ENCODE measurements at regions not wholly inside any gene's neighbourhood (a gene's known extent, or its start where the extent isn't known, plus 50 kb on each side); places are given as distances from the start of the nearest gene placed in this dataset.
"Not testable (repeated sequence)": the region's sequence is repeated elsewhere in the genome, so short reads cannot be mapped to it uniquely, and the experiment has no call there.

GRCh38 chr4:33465565-33465964 is 2745.4 kb downstream of the PCDH7 start:
- no peak overlapping the region for H3K4me3 ChIP-seq (ENCODE audit: insufficient read length, low read depth)
- no peak for TF ChIP-seq ZNF274 (IDR thresholded peaks at IDR 0.05; ENCODE audit: low read depth, low read length)
- TF ChIP-seq SUZ12 (IDR thresholded peaks at IDR 0.05; ENCODE audit: extremely low read depth, insufficient read depth, insufficient read length), result no peak
- TF ChIP-seq YY1 (IDR thresholded peaks at IDR 0.05; ENCODE audit: insufficient read depth, insufficient read length), result no peak
- no peak overlapping the region for H3K9ac ChIP-seq (ENCODE audit: insufficient read length, low read depth)
- H3K9me3 ChIP-seq (ENCODE audit: insufficient read depth, low read length), result no peaks in the 10 kb centered on the region
- no peak for DNase-seq (ENCODE audit: low read depth, low spot score)
- no peaks in the 10 kb centered on the region for H3K27me3 ChIP-seq (ENCODE audit: insufficient read depth, insufficient read length)
- no peaks in the 10 kb centered on the region for H3K36me3 ChIP-seq (ENCODE audit: insufficient read depth, insufficient read length, low read length)
- H3K4me1 ChIP-seq (ENCODE audit: insufficient read depth, insufficient read length), result no peaks in the 10 kb centered on the region

- no peaks in the 10 kb centered on the region for H3K36me3 ChIP-seq (ENCODE audit: insufficient read depth, insufficient read length, low read length)
- H3K9me3 ChIP-seq (ENCODE audit: insufficient read depth, low read length), result no peaks in the 10 kb centered on the region
- H3K4me3 ChIP-seq (ENCODE audit: insufficient read length, low read depth), result no peak overlapping the region
- TF ChIP-seq ZNF274 (IDR thresholded peaks at IDR 0.05; ENCODE audit: low read depth, low read length) (no peak), YY1 (IDR thresholded peaks at IDR 0.05; ENCODE audit: insufficient read depth, insufficient read length) (peak; percentile 64)
- no peaks in the 10 kb centered on the region for H3K27me3 ChIP-seq (ENCODE audit: insufficient read depth, insufficient read length)
- DNase-seq (ENCODE audit: low read depth, low spot score), result peak; percentile 3
- no peaks in the 10 kb centered on the region for H3K4me1 ChIP-seq (ENCODE audit: insufficient read depth, insufficient read length)
- H3K9ac ChIP-seq (ENCODE audit: insufficient read length, low read depth), result no peak overlapping the region
Measured at GRCh38 chr4:33467291-33467690, 2747.1 kb downstream of the PCDH7 start.

GRCh38 chr4:33470805-33471204 is 2750.6 kb downstream of the PCDH7 start:
- DNase-seq (ENCODE audit: low read depth, low spot score), result no peak
- Histone ChIP-seq H3K36me3 (ENCODE audit: insufficient read depth, insufficient read length, low read length) (no peaks in the 10 kb centered on the region), H3K4me1 (ENCODE audit: insufficient read depth, insufficient read length) (no peaks in the 10 kb centered on the region), H3K27me3 (ENCODE audit: insufficient read depth, insufficient read length) (no peaks in the 10 kb centered on the region), H3K9me3 (ENCODE audit: insufficient read depth, low read length) (no peaks in the 10 kb centered on the region), H3K9ac (ENCODE audit: insufficient read length, low read depth) (no peak overlapping the region), H3K4me3 (ENCODE audit: insufficient read length, low read depth) (no peak overlapping the region)
- TF ChIP-seq SUZ12 (IDR thresholded peaks at IDR 0.05; ENCODE audit: extremely low read depth, insufficient read depth, insufficient read length), result no peak

GRCh38 chr4:33477715-33478114 is 2757.5 kb downstream of the PCDH7 start:
- TF ChIP-seq ZNF274 (IDR thresholded peaks at IDR 0.05; ENCODE audit: low read depth, low read length) (no peak), SUZ12 (IDR thresholded peaks at IDR 0.05; ENCODE audit: extremely low read depth, insufficient read depth, insufficient read length) (no peak), YY1 (IDR thresholded peaks at IDR 0.05; ENCODE audit: insufficient read depth, insufficient read length) (no peak)

GRCh38 chr4:33482773-33483172 is 2761.5 kb downstream of the ARAP2 start:
- TF ChIP-seq SUZ12 (IDR thresholded peaks at IDR 0.05; ENCODE audit: extremely low read depth, insufficient read depth, insufficient read length), result no peak
- no peak for TF ChIP-seq YY1 (IDR thresholded peaks at IDR 0.05; ENCODE audit: insufficient read depth, insufficient read length)
- TF ChIP-seq ZNF274 (IDR thresholded peaks at IDR 0.05; ENCODE audit: low read depth, low read length), result no peak
- no peak overlapping the region for H3K9ac ChIP-seq (ENCODE audit: insufficient read length, low read depth)
- no peaks in the 10 kb centered on the region for H3K4me1 ChIP-seq (ENCODE audit: insufficient read depth, insufficient read length)
- no peak for DNase-seq (ENCODE audit: low read depth, low spot score)
- no peaks in the 10 kb centered on the region for H3K27me3 ChIP-seq (ENCODE audit: insufficient read depth, insufficient read length)
- no peak overlapping the region for H3K4me3 ChIP-seq (ENCODE audit: insufficient read length, low read depth)
- no peaks in the 10 kb centered on the region for H3K9me3 ChIP-seq (ENCODE audit: insufficient read depth, low read length)
- H3K36me3 ChIP-seq (ENCODE audit: insufficient read depth, insufficient read length, low read length), result no peaks in the 10 kb centered on the region

More at GRCh38 chr4:33477715-33478114, 2757.5 kb downstream of the PCDH7 start:
- no peak overlapping the region for H3K4me3 ChIP-seq (ENCODE audit: insufficient read length, low read depth)
- no peaks in the 10 kb centered on the region for H3K9me3 ChIP-seq (ENCODE audit: insufficient read depth, low read length)
- H3K27me3 ChIP-seq (ENCODE audit: insufficient read depth, insufficient read length), result no peaks in the 10 kb centered on the region
- no peak for DNase-seq (ENCODE audit: low read depth, low spot score)
- no peak overlapping the region for H3K9ac ChIP-seq (ENCODE audit: insufficient read length, low read depth)
- no peaks in the 10 kb centered on the region for H3K4me1 ChIP-seq (ENCODE audit: insufficient read depth, insufficient read length)
- H3K36me3 ChIP-seq (ENCODE audit: insufficient read depth, insufficient read length, low read length), result no peaks in the 10 kb centered on the region

- Histone ChIP-seq H3K9me3 (ENCODE audit: insufficient read depth, low read length) (no peaks in the 10 kb centered on the region), H3K4me3 (ENCODE audit: insufficient read length, low read depth) (no peak overlapping the region), H3K27me3 (ENCODE audit: insufficient read depth, insufficient read length) (no peaks in the 10 kb centered on the region), H3K4me1 (ENCODE audit: insufficient read depth, insufficient read length) (no peaks in the 10 kb centered on the region), H3K9ac (ENCODE audit: insufficient read length, low read depth) (no peak overlapping the region), H3K36me3 (ENCODE audit: insufficient read depth, insufficient read length, low read length) (no peaks in the 10 kb centered on the region)
- TF ChIP-seq SUZ12 (IDR thresholded peaks at IDR 0.05; ENCODE audit: extremely low read depth, insufficient read depth, insufficient read length) (no peak), YY1 (IDR thresholded peaks at IDR 0.05; ENCODE audit: insufficient read depth, insufficient read length) (no peak), ZNF274 (IDR thresholded peaks at IDR 0.05; ENCODE audit: low read depth, low read length) (no peak)
- DNase-seq (ENCODE audit: low read depth, low spot score), result no peak
Measured at GRCh38 chr4:33485111-33485510, 2759.2 kb downstream of the ARAP2 start.

GRCh38 chr4:33493231-33493630 is 2751.1 kb downstream of the ARAP2 start:
- Histone ChIP-seq H3K36me3 (ENCODE audit: insufficient read depth, insufficient read length, low read length) (no peaks in the 10 kb centered on the region), H3K9me3 (ENCODE audit: insufficient read depth, low read length) (no peaks in the 10 kb centered on the region), H3K4me3 (ENCODE audit: insufficient read length, low read depth) (no peak overlapping the region), H3K9ac (ENCODE audit: insufficient read length, low read depth) (no peak overlapping the region), H3K4me1 (ENCODE audit: insufficient read depth, insufficient read length) (no peaks in the 10 kb centered on the region), H3K27me3 (ENCODE audit: insufficient read depth, insufficient read length) (no peaks in the 10 kb centered on the region)
- no peak for TF ChIP-seq ZNF274 (IDR thresholded peaks at IDR 0.05; ENCODE audit: low read depth, low read length)
- no peak for TF ChIP-seq YY1 (IDR thresholded peaks at IDR 0.05; ENCODE audit: insufficient read depth, insufficient read length)
- TF ChIP-seq SUZ12 (IDR thresholded peaks at IDR 0.05; ENCODE audit: extremely low read depth, insufficient read depth, insufficient read length), result no peak
- DNase-seq (ENCODE audit: low read depth, low spot score), result no peak

- TF ChIP-seq SUZ12 (IDR thresholded peaks at IDR 0.05; ENCODE audit: extremely low read depth, insufficient read depth, insufficient read length), result no peak
- TF ChIP-seq ZNF274 (IDR thresholded peaks at IDR 0.05; ENCODE audit: low read depth, low read length), result no peak
- no peak for TF ChIP-seq YY1 (IDR thresholded peaks at IDR 0.05; ENCODE audit: insufficient read depth, insufficient read length)
- DNase-seq (ENCODE audit: low read depth, low spot score), result no peak
- Histone ChIP-seq H3K36me3 (ENCODE audit: insufficient read depth, insufficient read length, low read length) (no peaks in the 10 kb centered on the region), H3K27me3 (ENCODE audit: insufficient read depth, insufficient read length) (no peaks in the 10 kb centered on the region), H3K9me3 (ENCODE audit: insufficient read depth, low read length) (no peaks in the 10 kb centered on the region), H3K4me3 (ENCODE audit: insufficient read length, low read depth) (no peak overlapping the region), H3K9ac (ENCODE audit: insufficient read length, low read depth) (no peak overlapping the region), H3K4me1 (ENCODE audit: insufficient read depth, insufficient read length) (no peaks in the 10 kb centered on the region)
Measured at GRCh38 chr4:33494150-33494549, 2750.2 kb downstream of the ARAP2 start.

GRCh38 chr4:33501587-33501986 is 2742.7 kb downstream of the ARAP2 start:
- not testable (repeated sequence) for H3K4me1 ChIP-seq (ENCODE audit: insufficient read depth, insufficient read length); H3K9ac ChIP-seq (ENCODE audit: insufficient read length, low read depth); H3K27me3 ChIP-seq (ENCODE audit: insufficient read depth, insufficient read length); H3K4me3 ChIP-seq (ENCODE audit: insufficient read length, low read depth); DNase-seq (ENCODE audit: low read depth, low spot score); H3K36me3 ChIP-seq (ENCODE audit: insufficient read depth, insufficient read length, low read length); H3K9me3 ChIP-seq (ENCODE audit: insufficient read depth, low read length)

Measured in NT2/D1 (cell line).